CD14-positive monocyte (primary cell): ENCODE measurements at regions not wholly inside any gene's neighbourhood (a gene's known extent, or its start where the extent isn't known, plus 50 kb on each side); places are given as distances from the start of the nearest gene placed in this dataset.

Experiments used
- DNase-seq, 3 donors: peaks; one replicate each; pipeline ENCODE4 v3.0.0-alpha.2; 2011 to 2022
- H2AFZ ChIP-seq: 2 replicates; pipeline ENCODE4 v1.6.0; 2012; ENCODE audit warnings: mild to moderate bottlenecking, low read depth, low read length, inconsistent platforms; ENCODE audit not compliant: insufficient read depth, poor library complexity, severe bottlenecking
- H3K27ac ChIP-seq, 2 donors: 1 replicate in 1 of 2; 2 replicates in 1 of 2; pipeline ENCODE4 v1.5.1; 2012 to 2013; ENCODE audit warnings: low read length in 2 of 2, control low read depth in 1 of 2, inconsistent platforms in 1 of 2, low read depth in 1 of 2, mild to moderate bottlenecking in 1 of 2
- H3K27me3 ChIP-seq, 2 donors: one replicate each; pipeline versions ENCODE4 v1.6.0 to v1.6.1; 2011 to 2013; ENCODE audit warnings: low read length in 2 of 2; ENCODE audit not compliant: control insufficient read depth in 2 of 2, insufficient read depth in 2 of 2
- H3K36me3 ChIP-seq, 2 donors: replicated peaks in 1 of 2; 1 replicate in 1 of 2; 2 replicates in 1 of 2; pipeline versions ENCODE4 v1.5.1 to v1.6.1; 2012 to 2013; ENCODE audit warnings: low read length in 2 of 2, control low read depth in 1 of 2, inconsistent platforms in 1 of 2, mild to moderate bottlenecking in 1 of 2; ENCODE audit not compliant: insufficient read depth in 2 of 2, control insufficient read depth in 1 of 2
- H3K4me1 ChIP-seq, 2 donors: 1 replicate in 1 of 2; 2 replicates in 1 of 2; pipeline versions ENCODE4 v1.5.1 to v1.6.1; 2012 to 2013; ENCODE audit warnings: low read length in 2 of 2, control low read depth in 1 of 2, inconsistent platforms in 1 of 2, mild to moderate bottlenecking in 1 of 2, moderate library complexity in 1 of 2; ENCODE audit not compliant: insufficient read depth in 2 of 2, control insufficient read depth in 1 of 2
- H3K4me2 ChIP-seq: replicated peaks from 2 replicates; pipeline ENCODE3; 2012; ENCODE audit warnings: low read length, moderate library complexity, mild to moderate bottlenecking; ENCODE audit not compliant: poor library complexity, severe bottlenecking; ENCODE audit errors: extremely low read depth
- H3K4me3 ChIP-seq, 3 experiments: fragments of 200-600 bp in 1 of 3; sonication (generic) in 1 of 3; replicated peaks in 1 of 3; 1 replicate in 2 of 3; 2 replicates in 1 of 3; pipeline ENCODE4 v1.5.1; 2011 to 2013; ENCODE audit warnings: low read length in 3 of 3, mild to moderate bottlenecking in 3 of 3, control low read depth in 2 of 3, low read depth in 2 of 3, inconsistent platforms in 1 of 3, moderate library complexity in 1 of 3
- H3K79me2 ChIP-seq: 2 replicates; pipeline ENCODE4 v1.6.0; 2012; ENCODE audit warnings: mild to moderate bottlenecking, control low read depth, inconsistent platforms, low read length, moderate library complexity; ENCODE audit not compliant: insufficient read depth
- H3K9ac ChIP-seq: 2 replicates; pipeline ENCODE4 v1.6.0; 2017; ENCODE audit warnings: low read length, mild to moderate bottlenecking; ENCODE audit not compliant: insufficient read depth, poor library complexity, severe bottlenecking
- H3K9me3 ChIP-seq, 2 donors: replicated peaks in 1 of 2; 1 replicate in 1 of 2; 2 replicates in 1 of 2; pipeline versions ENCODE4 v1.5.1 to v1.6.1; 2012 to 2013; ENCODE audit warnings: low read length in 2 of 2, control low read depth in 1 of 2; ENCODE audit not compliant: control insufficient read depth in 1 of 2, insufficient read depth in 1 of 2
- H4K20me1 ChIP-seq: 2 replicates; pipeline ENCODE4 v1.6.0; 2012; ENCODE audit warnings: mild to moderate bottlenecking, low read length, control low read depth, moderate library complexity; ENCODE audit not compliant: insufficient read depth
- H3K27ac Mint-ChIP-seq, 7 donors: one replicate each; pipeline ENCODE4 v1.8.0; 2020; ENCODE audit warnings: mild to moderate bottlenecking in 7 of 7, mixed read lengths in 7 of 7, moderate library complexity in 6 of 7, inconsistent platforms in 2 of 7
- H3K27me3 Mint-ChIP-seq, 3 donors: one replicate each; pipeline ENCODE4 v1.8.0; 2021 to 2022; ENCODE audit warnings: low read depth in 3 of 3, mild to moderate bottlenecking in 3 of 3, mixed read lengths in 3 of 3, moderate library complexity in 3 of 3, inconsistent platforms in 1 of 3
- H3K36me3 Mint-ChIP-seq, 2 donors: one replicate each; pipeline ENCODE4 v1.8.0; 2020; ENCODE audit warnings: mixed read lengths in 2 of 2, inconsistent platforms in 1 of 2, mild to moderate bottlenecking in 1 of 2
- H3K4me1 Mint-ChIP-seq: one replicate; pipeline ENCODE4 v1.8.0; 2020; ENCODE audit warnings: mild to moderate bottlenecking, mixed read lengths
- H3K4me3 Mint-ChIP-seq, 2 donors: one replicate each; pipeline ENCODE4 v1.8.0; 2020; ENCODE audit warnings: mild to moderate bottlenecking in 2 of 2, mixed read lengths in 2 of 2, moderate library complexity in 1 of 2
- H3K9me3 Mint-ChIP-seq, 7 donors: one replicate each; pipeline ENCODE4 v1.8.0; 2020 to 2022; ENCODE audit warnings: mixed read lengths in 7 of 7, mild to moderate bottlenecking in 6 of 7, moderate library complexity in 6 of 7, inconsistent platforms in 2 of 7
- CTCF ChIP-seq: fragments of 200-600 bp; IDR thresholded peaks from one replicate; pipeline ENCODE4 v1.8.0; 2022; ENCODE audit warnings: antibody characterized with exemption, mild to moderate bottlenecking
- WGBS: methylation state at CpG from one replicate; pipeline ENCODE4 v1.1.5; 2013; ENCODE audit warnings: missing lambda C conversion rate; ENCODE audit not compliant: insufficient coverage; 5-methylcytosine and 5-hydroxymethylcytosine counted together
- intact Hi-C, 2 donors: fragments of 100-400 bp; cut with micrococcal nuclease; formaldehyde crosslinking; loops; one replicate each; pipeline versions ENCODE4 v1.15.0 to v1.15.1; 2023

DNA sequence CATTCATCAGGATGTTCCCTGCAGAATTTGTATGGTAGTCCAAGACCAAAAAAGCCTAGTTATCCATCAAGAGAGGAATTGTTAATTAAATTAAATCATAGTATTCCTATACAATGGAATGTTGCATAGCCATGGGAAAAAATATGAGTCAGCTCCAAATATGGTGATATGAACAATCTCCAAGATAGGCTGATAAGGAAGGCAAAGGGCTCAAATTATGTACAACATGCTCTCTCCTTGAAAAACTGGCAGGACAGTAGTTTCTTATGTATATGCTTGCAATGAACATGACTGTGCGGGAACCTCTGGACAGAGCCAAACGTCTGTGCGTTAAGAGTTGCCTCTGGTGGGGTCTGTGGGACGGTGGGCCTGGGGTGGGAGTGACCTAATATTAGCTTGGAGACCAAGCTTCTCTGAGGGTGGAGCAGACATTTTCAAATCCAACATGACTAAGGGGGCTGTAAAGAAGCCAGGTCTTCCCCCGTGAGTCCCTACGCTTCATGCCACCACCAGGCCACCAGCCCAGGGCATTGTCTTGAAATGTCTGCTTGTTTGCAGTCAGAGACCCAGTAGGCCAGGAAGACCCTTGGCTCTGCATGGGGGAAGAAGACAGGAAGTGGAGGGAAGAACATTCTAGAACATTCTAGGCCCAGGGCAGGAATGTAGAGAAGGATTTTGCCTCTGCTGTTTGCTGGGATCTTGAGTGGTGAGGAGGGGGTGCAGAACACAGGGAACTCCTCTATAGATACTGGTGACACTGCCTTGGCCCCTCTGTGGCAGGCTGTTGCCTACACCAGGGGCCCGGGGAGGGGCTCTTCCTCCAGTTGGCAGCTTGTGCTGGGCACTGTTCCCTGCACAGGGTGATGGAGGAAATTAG, 244.0 kb upstream of the HS6ST1 start:
- WGBS = 96% methylated on average over 6 of the region's 7 CpGs
- intact Hi-C loops = no loop called here
- H2AFZ ChIP-seq = no peak overlapping the region
- no peak overlapping the region for H3K9ac ChIP-seq
- no peaks in the 10 kb centered on the region for H3K9me3 ChIP-seq
- H3K4me3 ChIP-seq = no peak overlapping the region
- H4K20me1 ChIP-seq = no peaks in the 10 kb centered on the region
- Mint-ChIP-seq H3K9me3 (peaks cover 0 to 3% (median 0%) of the 10 kb centered on the region in 7 donors), H3K4me1 (peaks cover 23% of the 10 kb centered on the region), H3K4me3 (no peak overlapping the region), H3K27me3 (no peaks in the 10 kb centered on the region), H3K36me3 (peaks cover 0 to 6% of the 10 kb centered on the region in 2 donors), H3K27ac (no peak overlapping the region)
- H3K27ac ChIP-seq = no peak overlapping the region
- H3K4me2 ChIP-seq = no peak overlapping the region
- H3K27me3 ChIP-seq = no peaks in the 10 kb centered on the region
- peaks cover 16 to 23% of the 10 kb centered on the region in 2 donors for H3K4me1 ChIP-seq
- no peak for DNase-seq
- H3K36me3 ChIP-seq = no peaks in the 10 kb centered on the region
- no peak for TF ChIP-seq CTCF
- no peaks in the 10 kb centered on the region for H3K79me2 ChIP-seq

DNA sequence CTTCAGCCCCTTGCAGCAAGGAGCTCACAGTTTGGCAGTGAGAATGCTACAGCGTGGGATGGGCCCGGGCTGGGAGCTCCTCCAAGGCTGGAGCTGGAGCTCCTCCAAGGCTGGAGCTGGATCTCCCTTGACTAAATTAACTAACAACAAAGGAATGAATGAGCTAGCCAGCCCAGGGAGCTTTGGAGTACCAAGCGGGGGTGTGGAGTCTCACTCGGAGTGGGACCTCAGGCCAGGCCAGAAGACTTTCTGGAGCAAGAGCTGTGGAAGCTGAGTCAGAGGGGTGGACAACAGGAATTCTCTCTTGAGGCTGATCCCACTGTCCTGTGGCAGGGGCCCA, 244.7 kb upstream of the HS6ST1 start:
- Mint-ChIP-seq H3K36me3 (peaks cover 0 to 6% of the 10 kb centered on the region in 2 donors), H3K4me1 (peaks cover 17% of the 10 kb centered on the region), H3K4me3 (no peak overlapping the region), H3K27me3 (peaks cover 0 to 2% (median 0%) of the 10 kb centered on the region in 3 donors), H3K27ac (no peak overlapping the region), H3K9me3 (peaks cover 0 to 3% (median 0%) of the 10 kb centered on the region in 7 donors)
- Histone ChIP-seq H3K9ac (no peak overlapping the region), H3K27me3 (no peaks in the 10 kb centered on the region), H2AFZ (no peak overlapping the region), H3K4me2 (no peak overlapping the region), H3K4me1 (peaks cover 10 to 20% of the 10 kb centered on the region in 2 donors), H3K9me3 (no peaks in the 10 kb centered on the region), H3K4me3 (no peak overlapping the region), H3K27ac (no peak overlapping the region), H3K79me2 (no peaks in the 10 kb centered on the region), H3K36me3 (no peaks in the 10 kb centered on the region), H4K20me1 (no peaks in the 10 kb centered on the region)
- intact Hi-C loops = no loop called here
- no peak for TF ChIP-seq CTCF
- no peak for DNase-seq
- 100% methylated on average over 2 of the region's 4 CpGs for WGBS
